ENCODE measurements at regions not wholly inside any gene's neighbourhood (a gene's known extent, or its start where the extent isn't known, plus 50 kb on each side); places are given as distances from the start of the nearest gene placed in this dataset.

GRCh38 chr3:115212615-115213014, 65.5 kb upstream of the ZBTB20 start:
- no peak for TF ChIP-seq GATA3 (IDR thresholded peaks at IDR 0.05; ENCODE audit: low read depth, low read length)
- TF ChIP-seq GATA2 (IDR thresholded peaks at IDR 0.05; ENCODE audit: low read depth, low read length), result no peak

Measured in SH-SY5Y (cell line).